Epithelial cell of proximal tubule (primary cell): ENCODE measurements at regions not wholly inside any gene's neighbourhood (a gene's known extent, or its start where the extent isn't known, plus 50 kb on each side); places are given as distances from the start of the nearest gene placed in this dataset.

Experiments used
- DNase-seq: peaks from one replicate; pipeline ENCODE4 v3.0.0-alpha.2; 2011; ENCODE audit warnings: low read depth
- H3K4me3 ChIP-seq: 2 replicates; pipeline ENCODE4 v1.5.1; 2011; ENCODE audit warnings: low read depth, mild to moderate bottlenecking, low read length
- TF ChIP-seq, protein P1 (sequence below): conservative IDR thresholded peaks from 2 replicates; pipeline ENCODE4 v1.5.1; 2012; ENCODE audit warnings: low read depth, mild to moderate bottlenecking, low read length

DNA sequence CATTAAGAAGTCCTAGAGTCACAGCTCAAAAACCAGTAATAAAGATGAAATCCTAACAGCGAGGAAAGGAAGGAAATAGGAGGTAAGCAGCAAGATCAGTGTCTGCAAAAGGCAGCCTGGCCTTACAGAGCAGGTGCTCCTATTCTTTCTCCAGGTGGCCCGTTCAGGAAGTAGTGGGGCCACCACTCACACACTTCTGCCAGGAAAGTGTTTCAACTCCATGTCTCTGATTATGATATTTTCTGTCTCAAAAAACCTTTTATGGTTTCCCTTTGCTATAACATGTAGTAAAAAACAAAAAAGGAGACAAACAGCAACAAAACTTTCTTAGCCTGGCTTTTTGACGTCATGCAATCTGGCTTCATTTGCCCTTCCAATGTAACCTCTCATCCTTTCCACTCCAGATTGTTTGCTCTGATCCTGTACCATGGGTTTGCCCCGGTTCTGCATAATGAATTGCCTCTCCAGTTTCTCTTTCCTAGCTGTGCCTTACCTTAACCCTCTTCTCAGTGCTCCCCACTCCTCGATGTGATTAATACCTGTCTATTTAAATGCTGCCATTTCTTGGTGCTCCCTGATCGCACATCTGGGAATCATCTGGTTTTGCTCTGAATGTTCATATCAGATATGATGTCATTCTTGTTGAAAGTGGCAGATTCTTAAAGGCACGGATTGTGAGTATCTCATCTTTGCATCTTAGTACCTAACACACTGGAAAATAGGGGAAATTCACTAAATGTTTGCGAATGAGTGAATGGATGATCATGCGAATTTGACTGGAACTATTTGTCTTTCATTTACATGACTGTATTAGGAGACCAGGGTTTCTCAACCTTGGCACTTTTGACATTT, 50.6 kb upstream of the PTPRM start:
- no peak for DNase-seq
- no peak overlapping the region for H3K4me3 ChIP-seq
- TF ChIP-seq, protein P1, sequence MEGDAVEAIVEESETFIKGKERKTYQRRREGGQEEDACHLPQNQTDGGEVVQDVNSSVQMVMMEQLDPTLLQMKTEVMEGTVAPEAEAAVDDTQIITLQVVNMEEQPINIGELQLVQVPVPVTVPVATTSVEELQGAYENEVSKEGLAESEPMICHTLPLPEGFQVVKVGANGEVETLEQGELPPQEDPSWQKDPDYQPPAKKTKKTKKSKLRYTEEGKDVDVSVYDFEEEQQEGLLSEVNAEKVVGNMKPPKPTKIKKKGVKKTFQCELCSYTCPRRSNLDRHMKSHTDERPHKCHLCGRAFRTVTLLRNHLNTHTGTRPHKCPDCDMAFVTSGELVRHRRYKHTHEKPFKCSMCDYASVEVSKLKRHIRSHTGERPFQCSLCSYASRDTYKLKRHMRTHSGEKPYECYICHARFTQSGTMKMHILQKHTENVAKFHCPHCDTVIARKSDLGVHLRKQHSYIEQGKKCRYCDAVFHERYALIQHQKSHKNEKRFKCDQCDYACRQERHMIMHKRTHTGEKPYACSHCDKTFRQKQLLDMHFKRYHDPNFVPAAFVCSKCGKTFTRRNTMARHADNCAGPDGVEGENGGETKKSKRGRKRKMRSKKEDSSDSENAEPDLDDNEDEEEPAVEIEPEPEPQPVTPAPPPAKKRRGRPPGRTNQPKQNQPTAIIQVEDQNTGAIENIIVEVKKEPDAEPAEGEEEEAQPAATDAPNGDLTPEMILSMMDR = no peak
